ENCODE measurements at regions not wholly inside any gene's neighbourhood (a gene's known extent, or its start where the extent isn't known, plus 50 kb on each side); places are given as distances from the start of the nearest gene placed in this dataset.

- TF ChIP-seq CTCF (IDR thresholded peaks at IDR 0.05) (no peak), POLR2AphosphoS5 (IDR thresholded peaks at IDR 0.05) (no peak), POLR2A (IDR thresholded peaks at IDR 0.05) (no peak)
These were observed 237.4 kb downstream of the TLE3 start for GRCh38 chr15:69860321-69860720.

Measured in gastroesophageal sphincter (tissue), 3 donors.